ENCODE measurements at regions not wholly inside any gene's neighbourhood (a gene's known extent, or its start where the extent isn't known, plus 50 kb on each side); places are given as distances from the start of the nearest gene placed in this dataset.

DNA sequence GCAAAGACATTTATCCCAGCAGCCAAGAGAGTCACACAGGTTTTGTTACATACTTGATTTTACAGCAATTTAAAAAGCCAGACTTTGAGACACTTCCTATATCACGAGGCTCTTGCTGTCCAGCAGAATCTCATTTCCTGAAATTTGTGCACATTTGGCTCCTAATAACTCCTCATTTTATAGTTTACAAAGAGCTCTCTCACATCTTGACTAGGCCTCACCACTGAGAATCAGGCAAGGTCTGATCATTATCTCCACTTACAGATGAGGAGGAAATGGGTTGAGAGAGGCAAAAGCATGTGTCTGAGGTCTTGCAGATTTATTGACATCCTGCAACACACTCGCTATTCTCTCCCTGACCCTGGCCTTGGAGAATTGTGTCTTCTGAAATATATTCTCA lies 426.8 kb downstream of the MAFB start:
- BruUV-seq (replicated peaks), result no TSS peak
- TF ChIP-seq EZH2 (IDR thresholded peaks at IDR 0.05; ENCODE audit: borderline replicate concordance, low read depth, low read length, severe bottlenecking) (no peak), MAX (IDR thresholded peaks at IDR 0.05; ENCODE audit: insufficient read depth, insufficient read length) (no peak), POLR2AphosphoS5 (IDR thresholded peaks at IDR 0.05; ENCODE audit: insufficient read depth, low read depth, low read length) (no peak), POLR2A (IDR thresholded peaks at IDR 0.05; ENCODE audit: low read depth, low read length) (no peak), MYC (IDR thresholded peaks at IDR 0.05; ENCODE audit: low read depth, low read length) (no peak), GATA2 (IDR thresholded peaks at IDR 0.05; ENCODE audit: insufficient read depth, insufficient read length, low read depth, low read length) (peak; percentile 66)
- TF ChIP-seq, protein P1, sequence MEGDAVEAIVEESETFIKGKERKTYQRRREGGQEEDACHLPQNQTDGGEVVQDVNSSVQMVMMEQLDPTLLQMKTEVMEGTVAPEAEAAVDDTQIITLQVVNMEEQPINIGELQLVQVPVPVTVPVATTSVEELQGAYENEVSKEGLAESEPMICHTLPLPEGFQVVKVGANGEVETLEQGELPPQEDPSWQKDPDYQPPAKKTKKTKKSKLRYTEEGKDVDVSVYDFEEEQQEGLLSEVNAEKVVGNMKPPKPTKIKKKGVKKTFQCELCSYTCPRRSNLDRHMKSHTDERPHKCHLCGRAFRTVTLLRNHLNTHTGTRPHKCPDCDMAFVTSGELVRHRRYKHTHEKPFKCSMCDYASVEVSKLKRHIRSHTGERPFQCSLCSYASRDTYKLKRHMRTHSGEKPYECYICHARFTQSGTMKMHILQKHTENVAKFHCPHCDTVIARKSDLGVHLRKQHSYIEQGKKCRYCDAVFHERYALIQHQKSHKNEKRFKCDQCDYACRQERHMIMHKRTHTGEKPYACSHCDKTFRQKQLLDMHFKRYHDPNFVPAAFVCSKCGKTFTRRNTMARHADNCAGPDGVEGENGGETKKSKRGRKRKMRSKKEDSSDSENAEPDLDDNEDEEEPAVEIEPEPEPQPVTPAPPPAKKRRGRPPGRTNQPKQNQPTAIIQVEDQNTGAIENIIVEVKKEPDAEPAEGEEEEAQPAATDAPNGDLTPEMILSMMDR (IDR thresholded peaks at IDR 0.05; ENCODE audit: extremely low read depth in 1 of 2, insufficient read depth in 1 of 2, low read depth in 1 of 2, low read length in 2 of 2), result no peak

More for the DNA sequence above, 426.8 kb downstream of the MAFB start:
- H3K36me3 ChIP-seq (ENCODE audit: control insufficient read depth in 2 of 2, extremely low read depth in 1 of 2, insufficient read depth in 2 of 2, low read length in 2 of 2), result no peaks in the 10 kb centered on the region
- no peaks in the 10 kb centered on the region for H4K20me1 ChIP-seq (replicated peaks; ENCODE audit: control insufficient read depth, extremely low read depth, insufficient read depth, low read length)
- H3K9ac ChIP-seq (replicated peaks; ENCODE audit: extremely low read depth, insufficient read depth, low read length), result no peak overlapping the region
- H3K27me3 ChIP-seq (ENCODE audit: control insufficient read depth in 2 of 2, insufficient read depth in 2 of 2, low read length in 2 of 2), result no peaks in the 10 kb centered on the region
- ChIA-PET CTCF (interaction anchor here (1.7 kb wide), 1 partner anchor 428 kb away, joined by 5 read pairs; the partner anchor contains the start of gene MAFB), POLR2A (no interaction called here)
- FAIRE-seq, result peak; percentile 63
- peak; percentile 60 for DNase-seq (ENCODE audit: low read depth, low spot score)
- H3K79me2 ChIP-seq (ENCODE audit: control insufficient read depth, insufficient read depth, low read length), result no peaks in the 10 kb centered on the region
- peaks cover 20% of the 10 kb centered on the region for H3K4me1 ChIP-seq (ENCODE audit: control insufficient read depth, extremely low read depth, insufficient read depth, low read length)
- peak overlapping the region; percentile 2 for H2AFZ ChIP-seq (ENCODE audit: low read depth, low read length)
- H3K4me2 ChIP-seq (ENCODE audit: insufficient read depth, low read length), result no peak overlapping the region
- dilution Hi-C loops (cut with MboI; ENCODE audit: extremely low pct_ligation_motif_present, low sequenced_read_pairs), result no loop called here
- no peak overlapping the region for H3K27ac ChIP-seq (ENCODE audit: insufficient read depth, low read depth, low read length)
- H3K9me3 ChIP-seq (replicated peaks; ENCODE audit: control insufficient read depth, insufficient read depth, low read length), result no peaks in the 10 kb centered on the region
- no peaks in the 10 kb centered on the region for H3K9me1 ChIP-seq (replicated peaks; ENCODE audit: control insufficient read depth, extremely low read depth, insufficient read depth, low read length)
- no peak overlapping the region for H3K4me3 ChIP-seq (replicated peaks in 1 of 3; ENCODE audit: insufficient read depth in 1 of 3, low read depth in 1 of 3, low read length in 3 of 3)
- intact Hi-C loops (cut with micrococcal nuclease), result no loop called here
